Activated CD4-positive, alpha-beta T cell treated with anti-CD3 and anti-CD28 coated beads, Interleukin-2, amount 50 U/mL, for 4 hours (primary cell): ENCODE measurements at regions not wholly inside any gene's neighbourhood (a gene's known extent, or its start where the extent isn't known, plus 50 kb on each side); places are given as distances from the start of the nearest gene placed in this dataset.

Experiments
- DNase-seq, 2 experiments: peaks; one replicate each; pipeline ENCODE4 v3.0.0-alpha.2; 2020

DNA sequence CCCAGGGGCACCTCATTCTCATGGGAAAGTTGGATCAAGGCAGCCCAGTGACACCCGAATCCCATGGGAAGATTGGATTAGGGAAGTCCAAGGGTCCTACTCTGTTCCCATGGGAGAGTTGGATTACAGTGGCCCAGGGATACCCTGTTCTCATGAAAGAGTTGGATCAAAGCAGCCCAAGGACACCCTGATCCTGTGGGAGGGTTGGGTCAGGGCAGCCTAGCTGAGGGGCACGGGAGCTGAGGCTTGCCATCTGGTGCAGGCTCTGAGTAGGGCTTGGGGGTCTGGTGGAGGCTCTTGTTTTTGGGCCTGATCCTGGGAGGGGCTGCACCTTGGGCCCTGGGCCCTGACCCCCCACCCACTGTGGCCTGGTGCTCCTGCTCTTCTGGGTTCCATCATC lies 87.1 kb downstream of the ACKR3 start:
- no peak for DNase-seq

DNA sequence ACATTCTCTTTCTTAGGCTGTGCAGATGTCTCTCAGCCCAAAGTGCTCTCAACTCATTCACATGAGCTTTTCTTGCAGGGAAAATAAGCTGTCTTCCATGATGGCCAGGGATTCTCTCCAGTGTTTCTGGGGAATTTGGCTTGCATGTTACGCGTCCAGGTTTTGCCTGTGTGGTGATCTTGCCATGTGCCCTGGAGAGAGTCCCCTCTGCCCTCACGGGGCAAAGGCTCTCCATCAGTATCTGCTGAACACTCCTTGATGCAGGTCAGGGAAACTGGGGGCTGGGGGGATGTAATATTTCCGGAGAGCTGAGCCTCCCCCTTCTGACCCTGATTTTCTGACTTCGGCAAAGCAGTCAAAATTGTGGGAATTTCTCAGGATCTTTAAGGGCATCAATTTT lies 87.6 kb downstream of the ACKR3 start:
- DNase-seq, result no peak

DNA sequence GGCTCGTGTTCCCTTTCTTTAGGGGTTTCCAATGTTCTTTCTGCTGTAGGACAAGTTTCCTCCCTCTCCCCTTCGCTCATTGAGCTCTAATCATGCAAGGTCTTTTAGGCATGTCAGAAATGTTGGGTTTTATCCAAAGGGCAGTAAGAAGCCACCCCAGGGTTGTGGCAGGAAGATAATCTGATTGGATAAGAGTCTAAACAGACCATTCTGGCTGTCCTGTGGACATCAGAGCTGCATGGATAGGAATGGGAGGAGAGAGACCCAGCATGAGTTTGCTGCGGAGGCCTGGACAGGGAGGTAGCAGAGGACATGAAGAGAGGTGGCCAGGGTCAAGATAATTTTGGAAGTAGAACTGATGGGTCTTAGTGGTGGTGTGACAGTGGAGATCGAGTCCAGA lies 88.2 kb downstream of the ACKR3 start:
- DNase-seq, result no peak

- no peak for DNase-seq
Observed at GRCh38 chr2:236658974-236659757, 89.5 kb downstream of the ACKR3 start.

DNA sequence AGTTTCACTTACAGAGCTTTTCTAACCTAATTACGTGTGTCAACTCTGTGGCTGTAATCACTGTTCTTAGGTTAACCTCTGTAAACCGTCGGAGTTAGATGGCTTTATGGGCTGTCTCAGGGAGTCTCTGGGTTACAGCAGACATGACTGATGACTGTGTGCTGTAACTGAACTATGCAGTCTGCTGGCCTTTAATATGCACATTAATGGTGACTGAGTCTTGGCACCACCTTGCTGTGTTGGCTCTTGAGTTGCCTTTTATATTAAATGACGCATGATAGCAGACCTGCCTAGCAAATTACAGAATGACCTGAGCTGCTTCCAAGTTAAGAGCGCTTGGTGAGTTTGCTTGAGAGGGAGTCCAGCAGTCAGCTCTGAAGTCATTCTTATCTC lies 90.1 kb downstream of the ACKR3 start:
- no peak for DNase-seq

DNA sequence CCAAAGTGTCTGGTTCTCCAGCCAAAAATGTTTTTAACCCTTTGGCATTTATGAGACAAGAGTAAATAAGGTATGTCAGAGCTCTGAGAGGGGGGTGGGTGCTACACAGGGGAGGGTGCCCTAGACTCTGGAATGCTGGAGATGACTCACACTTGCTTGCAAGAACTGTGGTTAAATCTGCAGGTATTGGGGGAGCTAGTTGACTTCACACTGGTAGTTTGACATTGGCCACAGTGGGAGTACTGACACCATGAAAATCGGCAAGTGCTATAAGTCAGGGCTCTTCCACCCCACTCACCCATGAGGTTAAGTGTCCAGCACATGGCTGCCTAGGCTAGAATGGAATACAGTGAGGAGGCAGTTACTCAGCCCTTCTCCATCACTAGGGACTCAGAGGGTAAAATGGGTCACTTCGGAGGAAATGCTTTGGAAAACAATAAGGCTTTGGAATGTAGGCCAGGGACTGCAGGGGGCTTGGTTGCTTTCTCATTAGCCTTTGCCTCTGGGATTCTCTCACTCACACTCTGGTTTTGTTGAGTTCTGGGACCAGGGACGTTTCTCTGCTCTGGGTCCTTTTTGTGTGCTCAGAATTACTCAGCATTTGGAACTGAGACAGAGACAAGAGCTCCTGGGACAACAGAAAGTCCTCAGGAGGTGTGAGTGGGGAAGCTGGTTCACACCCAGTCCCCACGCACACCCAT lies 91.6 kb downstream of the ACKR3 start:
- no peak for DNase-seq

GRCh38 chr2:236661762-236662110 lies 92.1 kb downstream of the ACKR3 start:
- DNase-seq, result no peak

DNA sequence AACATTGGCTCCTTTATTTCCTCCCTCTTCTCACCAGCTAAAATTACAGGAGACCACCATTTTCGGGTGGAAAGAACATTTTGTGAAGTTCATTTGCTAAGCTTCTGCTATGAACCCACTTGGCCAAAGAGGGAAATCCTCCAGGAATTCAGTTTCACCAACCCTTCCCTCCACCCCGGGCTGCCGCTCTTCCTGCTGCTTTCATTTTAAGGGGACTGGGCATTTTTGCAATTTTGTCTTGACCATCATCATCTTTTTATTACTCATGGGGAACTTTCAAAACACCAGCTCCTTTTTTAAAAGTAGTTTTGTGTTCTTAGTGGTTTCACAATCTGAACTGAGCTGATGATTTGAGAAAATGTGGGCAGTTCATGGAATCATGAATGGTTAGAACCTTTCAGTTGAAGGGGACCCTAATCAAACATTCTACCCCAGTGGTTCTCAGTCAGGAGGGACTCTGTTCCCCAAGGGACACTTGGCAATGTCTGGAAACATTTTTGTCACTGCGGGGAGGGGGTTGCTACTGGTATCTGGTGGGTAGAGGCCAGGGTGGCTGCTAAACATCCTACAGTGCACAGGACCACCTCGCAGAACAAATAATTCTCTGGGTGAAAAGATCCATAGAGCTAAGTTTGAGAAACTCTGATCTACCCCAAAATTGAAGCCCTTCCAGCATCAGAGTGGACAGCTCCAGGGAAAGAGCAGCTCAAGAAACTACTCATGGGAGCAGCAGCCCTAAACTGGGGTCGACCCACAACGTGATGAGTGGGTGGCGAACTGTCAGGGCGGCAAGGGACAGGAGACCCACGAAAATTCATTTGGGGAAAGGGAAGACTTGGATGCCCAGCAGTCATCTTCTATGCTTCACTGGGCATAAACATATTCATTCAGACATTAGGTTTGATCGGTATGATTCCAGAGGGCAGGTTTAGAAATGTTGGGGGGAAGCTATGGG lies 92.9 kb downstream of the ACKR3 start:
- no peak for DNase-seq

GRCh38 chr2:236663287-236664101 lies 93.9 kb downstream of the ACKR3 start:
- DNase-seq, result no peak

GRCh38 chr2:236664136-236664535 lies 94.5 kb downstream of the ACKR3 start:
- no peak for DNase-seq

DNA sequence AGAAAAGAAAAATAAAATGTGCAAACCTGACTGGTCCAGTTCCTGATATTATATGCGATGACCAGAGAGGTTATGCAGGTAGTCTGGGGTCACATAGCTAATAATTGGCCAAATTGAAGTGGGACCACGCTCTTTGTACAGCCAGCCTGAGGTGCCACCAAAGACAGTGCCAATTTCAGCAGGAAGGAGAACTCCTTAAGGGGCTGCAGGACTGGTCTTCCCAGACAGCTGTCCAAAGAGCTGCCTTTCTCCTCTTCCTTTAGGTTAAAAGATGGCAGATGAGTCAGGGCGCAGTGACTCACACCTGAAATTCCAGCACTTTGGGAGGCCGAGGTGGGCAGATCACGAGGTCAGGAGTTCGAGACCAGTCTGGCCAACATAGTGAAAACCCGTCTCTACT lies 95.5 kb downstream of the ACKR3 start:
- DNase-seq, result no peak

DNA sequence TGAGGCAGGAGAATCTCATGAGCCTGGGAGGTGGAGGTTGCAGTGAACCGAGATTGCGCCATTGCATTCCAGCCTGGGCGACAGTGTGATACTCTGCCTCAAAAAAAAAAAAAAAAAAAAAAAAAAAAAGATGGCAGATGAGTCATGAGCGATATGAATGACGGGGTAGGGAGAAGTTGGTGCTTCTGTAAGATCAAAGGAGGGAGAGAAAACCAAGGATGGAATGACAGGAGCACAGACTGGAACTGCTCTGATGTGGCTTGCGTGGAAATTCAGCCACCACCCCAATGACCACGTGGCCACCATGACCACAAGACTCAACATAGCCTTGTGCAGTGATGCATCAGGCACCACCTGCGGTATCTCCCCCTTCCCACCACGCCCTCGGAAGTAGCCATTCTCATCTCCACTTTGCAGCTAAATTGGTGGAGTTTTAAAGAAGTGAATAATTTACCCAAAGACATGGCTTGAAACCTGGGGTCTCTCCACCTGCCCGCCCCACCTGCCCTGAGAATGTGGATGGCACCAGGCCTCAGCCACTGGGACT lies 96.0 kb downstream of the ACKR3 start:
- DNase-seq, result no peak

DNA sequence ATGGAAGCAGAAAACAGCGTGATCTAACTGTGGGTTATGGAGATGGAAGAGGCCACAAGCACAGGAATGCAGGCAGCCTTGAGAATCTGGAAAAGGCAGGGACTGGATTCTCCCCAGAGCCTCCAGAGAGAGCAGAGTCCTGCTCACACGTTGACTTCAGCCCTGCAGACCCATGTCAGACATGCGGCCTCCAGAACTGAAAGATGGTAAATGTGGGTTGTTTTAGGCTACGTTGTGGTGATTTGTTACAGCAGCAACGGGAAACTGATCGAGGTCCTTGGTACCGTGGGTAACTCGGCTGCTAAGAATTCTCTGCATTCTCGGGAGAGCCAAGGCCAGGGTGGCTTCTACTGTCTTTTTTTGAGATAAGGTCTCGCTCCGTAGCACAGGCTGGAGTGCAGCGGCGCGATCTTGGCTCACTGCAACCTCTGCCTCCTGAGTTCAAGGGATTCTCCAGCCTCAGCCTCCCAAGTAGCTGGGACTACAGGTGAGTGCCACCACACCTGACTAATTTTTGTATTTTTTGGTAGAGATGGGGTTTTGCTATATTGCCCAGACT lies 97.1 kb downstream of the ACKR3 start:
- DNase-seq, result no peak

GRCh38 chr2:236667526-236667925 lies 97.9 kb downstream of the ACKR3 start:
- no peak for DNase-seq

GRCh38 chr2:236668531-236668969 lies 98.9 kb downstream of the ACKR3 start:
- no peak for DNase-seq

DNA sequence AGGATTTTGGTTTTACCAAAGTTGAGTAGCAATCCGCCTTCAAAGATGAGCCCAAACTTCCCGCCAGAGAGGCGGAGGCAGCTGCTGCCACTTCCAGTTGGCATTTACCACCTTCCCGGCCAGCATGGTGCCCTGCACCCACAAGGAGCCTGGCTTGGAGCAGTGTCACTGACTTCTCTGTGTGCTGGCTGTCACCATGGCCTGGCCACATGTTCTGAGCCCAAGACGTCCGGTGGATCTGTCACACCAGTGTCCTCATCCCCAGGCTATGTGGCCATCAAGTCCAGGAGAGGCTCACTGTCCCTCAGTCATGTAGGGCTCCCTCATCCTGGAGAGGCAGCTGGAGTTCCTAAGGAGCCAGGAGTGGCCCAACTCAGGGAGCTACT lies 100.6 kb downstream of the ACKR3 start:
- DNase-seq, result no peak

GRCh38 chr2:236671896-236672562 lies 102.4 kb downstream of the ACKR3 start:
- DNase-seq, result no peak

DNA sequence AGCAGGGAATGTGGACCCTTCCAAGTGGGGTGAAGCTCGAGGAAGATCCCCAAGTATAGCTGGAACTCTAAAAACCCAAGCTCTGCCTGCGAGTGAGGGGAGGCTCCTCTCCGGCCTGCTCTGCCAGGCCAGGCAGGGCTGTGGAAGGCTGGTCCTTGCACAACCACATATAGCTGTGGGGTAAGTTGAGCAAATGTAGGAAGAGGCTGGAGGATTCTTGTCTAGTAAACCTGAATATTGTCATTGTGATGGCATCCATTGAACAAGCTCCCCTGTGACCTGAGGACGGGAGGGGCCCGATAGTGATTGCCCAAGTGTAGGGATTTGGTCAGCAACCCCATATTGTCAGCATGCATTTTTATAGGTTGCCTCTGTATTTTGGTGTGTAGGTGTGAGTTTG lies 103.0 kb downstream of the ACKR3 start:
- DNase-seq, result no peak

DNA sequence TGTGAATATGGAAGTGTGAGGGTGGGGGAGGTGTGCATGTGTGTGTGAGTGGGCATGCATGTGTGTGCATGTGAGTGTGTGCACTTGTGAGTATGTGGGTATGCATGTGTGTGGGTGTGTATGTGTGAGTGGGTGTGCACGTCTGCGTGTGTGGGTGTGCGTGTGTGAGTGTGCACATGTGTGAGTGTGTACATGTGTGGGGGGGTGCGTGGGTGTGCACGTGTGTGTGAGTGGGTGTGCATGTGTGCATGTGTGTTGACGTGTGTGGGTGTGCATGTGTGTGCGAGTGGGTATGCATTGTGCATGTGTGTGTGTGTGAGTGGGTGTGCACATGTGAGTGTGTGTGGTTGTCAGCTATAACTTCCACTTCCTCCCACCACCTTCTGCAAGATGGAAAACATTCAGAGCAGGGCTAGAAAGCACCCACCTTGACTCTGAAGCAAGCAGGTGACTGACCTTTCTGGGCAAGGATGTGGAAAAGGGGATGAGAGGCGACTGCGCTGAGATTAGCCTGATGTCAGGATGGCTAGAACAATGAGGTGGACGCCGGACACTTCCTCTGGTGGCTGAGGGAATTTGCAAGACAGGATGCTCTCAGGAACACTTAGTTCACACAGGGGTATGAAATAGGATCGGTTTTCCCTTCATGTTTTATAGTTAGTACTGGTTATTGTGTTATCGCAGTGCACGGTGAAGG lies 103.6 kb downstream of the ACKR3 start:
- DNase-seq, result no peak

DNA sequence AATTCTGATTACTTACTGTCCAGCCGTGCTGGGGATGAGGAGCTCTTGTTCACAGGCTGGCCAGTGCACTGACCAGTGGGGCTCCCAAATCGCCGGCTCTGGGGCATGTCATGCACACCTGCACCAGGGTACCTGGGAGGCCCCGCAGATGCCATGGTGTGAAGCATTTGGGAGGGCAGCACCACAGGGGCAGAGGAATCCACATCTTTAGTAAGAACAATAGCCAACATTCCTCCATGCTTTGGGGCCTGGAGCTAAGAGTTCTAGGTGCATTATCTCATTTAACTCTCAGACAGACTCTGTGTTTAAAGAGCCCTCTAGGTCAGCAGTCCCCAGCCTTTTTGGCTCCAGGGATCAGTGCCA lies 104.2 kb downstream of the ACKR3 start:
- no peak for DNase-seq

DNA sequence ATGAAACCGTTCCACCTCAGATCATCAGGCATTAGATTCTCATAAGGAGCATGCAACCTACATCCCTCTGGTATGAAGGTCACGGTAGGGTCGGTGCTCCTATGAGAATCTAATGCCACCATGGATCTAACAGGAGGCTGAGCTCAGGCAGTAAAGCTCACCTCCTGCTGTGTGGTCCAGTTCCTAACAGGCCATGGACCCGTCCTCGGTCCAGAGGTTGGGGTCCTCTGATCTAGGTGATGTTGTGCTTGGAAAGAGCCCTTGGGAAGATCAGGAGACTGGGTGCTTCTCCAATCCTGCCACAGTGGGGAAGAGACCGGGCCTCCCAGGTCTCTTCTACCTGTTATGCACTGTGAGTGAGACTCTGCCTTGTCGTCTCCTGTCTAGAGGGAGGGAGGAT lies 104.6 kb downstream of the ACKR3 start:
- no peak for DNase-seq
